ENCODE measurements at regions not wholly inside any gene's neighbourhood (a gene's known extent, or its start where the extent isn't known, plus 50 kb on each side); places are given as distances from the start of the nearest gene placed in this dataset.

GRCh38 chrX:25665431-25665830 is 472.7 kb upstream of the MAGEB18 start (continued):
- TF ChIP-seq INSM2 (tag by site-specific recombination; IDR thresholded peaks at IDR 0.05), result no peak

GRCh38 chrX:25667681-25668080 is 470.5 kb upstream of the MAGEB18 start:
- no peak overlapping the region for H3K27ac ChIP-seq (ENCODE audit: extremely low read depth, low read depth, low read length)
- H3K4me3 ChIP-seq (ENCODE audit: low read depth, low read length), result no peak overlapping the region
- POLR2A ChIA-PET, result no interaction called here
- no peaks in the 10 kb centered on the region for H3K4me1 ChIP-seq (ENCODE audit: control insufficient read depth, insufficient read depth, low read length)
- CTCF ChIA-PET, result no interaction called here
- H3K36me3 ChIP-seq (ENCODE audit: control insufficient read depth in 2 of 2, insufficient read depth in 1 of 2, low read length in 2 of 2), result no peaks in the 10 kb centered on the region
- no peak for TF ChIP-seq GLIS2 (tag by site-specific recombination; IDR thresholded peaks at IDR 0.05)
- TF ChIP-seq ZSCAN23 (tag by site-specific recombination; IDR thresholded peaks at IDR 0.05), result no peak
- TF ChIP-seq ZBTB11 (tag by site-specific recombination; conservative IDR thresholded peaks at IDR 0.05; ENCODE audit: low read depth), result no peak
- TF ChIP-seq ZNF214 (tag by site-specific recombination; IDR thresholded peaks at IDR 0.05; ENCODE audit: borderline replicate concordance), result no peak
- TF ChIP-seq ZFP69B (tag by site-specific recombination; IDR thresholded peaks at IDR 0.05), result no peak
- no peak for TF ChIP-seq ZNF610 (tag by site-specific recombination; IDR thresholded peaks at IDR 0.05; ENCODE audit: borderline replicate concordance)
- TF ChIP-seq ZNF274 (IDR thresholded peaks at IDR 0.05; ENCODE audit: low read length), result no peak
- no peak for TF ChIP-seq ZNF274 (tag by site-specific recombination; IDR thresholded peaks at IDR 0.05; ENCODE audit: borderline replicate concordance)
- TF ChIP-seq ZNF280D (tag by site-specific recombination; IDR thresholded peaks at IDR 0.05), result no peak
- H3K9me3 ChIP-seq (ENCODE audit: control insufficient read depth, insufficient read depth, low read depth, low read length), result no peaks in the 10 kb centered on the region

GRCh38 chrX:25674776-25675175 is 463.4 kb upstream of the MAGEB18 start:
- no peaks in the 10 kb centered on the region for H3K9me3 ChIP-seq (ENCODE audit: control insufficient read depth, insufficient read depth, low read depth, low read length)
- POLR2A ChIA-PET, result no interaction called here
- no peaks in the 10 kb centered on the region for H3K4me1 ChIP-seq (ENCODE audit: control insufficient read depth, insufficient read depth, low read length)
- H3K27ac ChIP-seq (ENCODE audit: extremely low read depth, low read depth, low read length), result no peak overlapping the region
- H3K36me3 ChIP-seq (ENCODE audit: control insufficient read depth in 2 of 2, insufficient read depth in 1 of 2, low read length in 2 of 2), result no peaks in the 10 kb centered on the region
- H3K4me3 ChIP-seq (ENCODE audit: low read depth, low read length), result no peak overlapping the region
- CTCF ChIA-PET, result no interaction called here
- TF ChIP-seq ZNF654 (tag by site-specific recombination; IDR thresholded peaks at IDR 0.05; ENCODE audit: low read depth) (no peak), ZNF214 (tag by site-specific recombination; IDR thresholded peaks at IDR 0.05; ENCODE audit: borderline replicate concordance) (no peak), REPIN1 (tag by site-specific recombination; IDR thresholded peaks at IDR 0.05; ENCODE audit: low read depth) (no peak), ZNF701 (tag by site-specific recombination; IDR thresholded peaks at IDR 0.05) (no peak), ZNF175 (tag by site-specific recombination; IDR thresholded peaks at IDR 0.05) (no peak), ZNF133 (tag by site-specific recombination; IDR thresholded peaks at IDR 0.05) (no peak), ZNF221 (tag by site-specific recombination; IDR thresholded peaks at IDR 0.05; ENCODE audit: borderline replicate concordance) (no peak), ZNF202 (tag by site-specific recombination; IDR thresholded peaks at IDR 0.05; ENCODE audit: borderline replicate concordance) (no peak), ZFP37 (tag by site-specific recombination; IDR thresholded peaks at IDR 0.05) (no peak), ZNF140 (tag by site-specific recombination; IDR thresholded peaks at IDR 0.05) (no peak), KLF8 (tag by site-specific recombination; IDR thresholded peaks at IDR 0.05) (no peak), ZSCAN18 (tag by site-specific recombination; IDR thresholded peaks at IDR 0.05) (no peak)

Measured in HEK293 (cell line).